ENCODE measurements at regions not wholly inside any gene's neighbourhood (a gene's known extent, or its start where the extent isn't known, plus 50 kb on each side); places are given as distances from the start of the nearest gene placed in this dataset.

GRCh38 chr3:39721076-39721475 is 88.3 kb upstream of the MYRIP start:
- Histone ChIP-seq H3K4me1 (ENCODE audit: control insufficient read depth, insufficient read depth, low read depth, low read length) (no peaks in the 10 kb centered on the region), H3K4me3 (ENCODE audit: insufficient read depth in 1 of 2, low read depth in 1 of 2, low read length in 2 of 2) (no peak overlapping the region), H2BK15ac (ENCODE audit: low read depth, poor library complexity, severe bottlenecking) (no peak overlapping the region), H2BK5ac (ENCODE audit: low read depth, low read length, poor library complexity, severe bottlenecking) (no peak overlapping the region), H3K23ac (ENCODE audit: low read length in 2 of 2) (no peak overlapping the region), H2BK12ac (ENCODE audit: low read length in 2 of 2) (no peak overlapping the region), H2BK120ac (ENCODE audit: low read depth, low read length) (no peak overlapping the region), H3K4me2 (ENCODE audit: low read length, poor library complexity, severe bottlenecking) (no peak overlapping the region), H3K79me1 (replicated peaks; ENCODE audit: low read length, poor library complexity, severe bottlenecking) (no peaks in the 10 kb centered on the region), H4K8ac (ENCODE audit: low read length) (no peak overlapping the region), H3K14ac (ENCODE audit: low read length in 2 of 2) (no peak overlapping the region), H2AFZ (ENCODE audit: low read depth, low read length) (no peak overlapping the region), H3K27ac (ENCODE audit: low read length, poor library complexity, severe bottlenecking) (no peak overlapping the region), H4K91ac (ENCODE audit: low read length) (no peak overlapping the region), H3K36me3 (ENCODE audit: control insufficient read depth in 1 of 2, insufficient read depth in 2 of 2, low read depth in 1 of 2, low read length in 2 of 2) (no peaks in the 10 kb centered on the region), H3K18ac (ENCODE audit: low read depth in 1 of 2, low read length in 2 of 2) (no peak overlapping the region), H3K27me3 (ENCODE audit: control insufficient read depth in 1 of 2, insufficient read depth in 1 of 2, low read length in 2 of 2) (peaks cover 11 to 14% of the 10 kb centered on the region in 2 experiments), H3K9ac (ENCODE audit: low read length) (no peak overlapping the region), H3K4ac (ENCODE audit: low read depth in 1 of 2, low read length in 2 of 2) (no peak overlapping the region), H2AK5ac (ENCODE audit: low read length, severe bottlenecking) (no peak overlapping the region), H3K9me3 (ENCODE audit: control insufficient read depth, low read length) (no peaks in the 10 kb centered on the region)
- 40% methylated on average over 1 of the region's 1 CpG for WGBS
- no peak for DNase-seq

- WGBS = 100% methylated on average over 1 of the region's 1 CpG
- Histone ChIP-seq H4K91ac (ENCODE audit: low read length) (no peak overlapping the region), H2BK12ac (ENCODE audit: low read length in 2 of 2) (no peak overlapping the region), H3K23ac (ENCODE audit: low read length in 2 of 2) (no peak overlapping the region), H3K79me1 (replicated peaks; ENCODE audit: low read length, poor library complexity, severe bottlenecking) (no peaks in the 10 kb centered on the region), H3K9me3 (ENCODE audit: control insufficient read depth, low read length) (no peaks in the 10 kb centered on the region), H3K4me3 (ENCODE audit: insufficient read depth in 1 of 2, low read depth in 1 of 2, low read length in 2 of 2) (no peak overlapping the region), H2BK15ac (ENCODE audit: low read depth, poor library complexity, severe bottlenecking) (no peak overlapping the region), H3K14ac (ENCODE audit: low read length in 2 of 2) (no peak overlapping the region), H2AK5ac (ENCODE audit: low read length, severe bottlenecking) (no peak overlapping the region), H3K27ac (ENCODE audit: low read length, poor library complexity, severe bottlenecking) (no peak overlapping the region), H3K4me1 (ENCODE audit: control insufficient read depth, insufficient read depth, low read depth, low read length) (no peaks in the 10 kb centered on the region), H2AFZ (ENCODE audit: low read depth, low read length) (no peak overlapping the region), H3K36me3 (ENCODE audit: control insufficient read depth in 1 of 2, insufficient read depth in 2 of 2, low read depth in 1 of 2, low read length in 2 of 2) (no peaks in the 10 kb centered on the region), H3K18ac (ENCODE audit: low read depth in 1 of 2, low read length in 2 of 2) (no peak overlapping the region), H3K4me2 (ENCODE audit: low read length, poor library complexity, severe bottlenecking) (no peak overlapping the region), H2BK5ac (ENCODE audit: low read depth, low read length, poor library complexity, severe bottlenecking) (no peak overlapping the region), H3K9ac (ENCODE audit: low read length) (no peak overlapping the region), H3K4ac (ENCODE audit: low read depth in 1 of 2, low read length in 2 of 2) (no peak overlapping the region), H3K27me3 (ENCODE audit: control insufficient read depth in 1 of 2, insufficient read depth in 1 of 2, low read length in 2 of 2) (peaks cover 14 to 23% of the 10 kb centered on the region in 2 experiments), H4K8ac (ENCODE audit: low read length) (no peak overlapping the region), H2BK120ac (ENCODE audit: low read depth, low read length) (no peak overlapping the region)
- no peak for DNase-seq
Observed at GRCh38 chr3:39724233-39724846, 85.1 kb upstream of the MYRIP start.

DNA sequence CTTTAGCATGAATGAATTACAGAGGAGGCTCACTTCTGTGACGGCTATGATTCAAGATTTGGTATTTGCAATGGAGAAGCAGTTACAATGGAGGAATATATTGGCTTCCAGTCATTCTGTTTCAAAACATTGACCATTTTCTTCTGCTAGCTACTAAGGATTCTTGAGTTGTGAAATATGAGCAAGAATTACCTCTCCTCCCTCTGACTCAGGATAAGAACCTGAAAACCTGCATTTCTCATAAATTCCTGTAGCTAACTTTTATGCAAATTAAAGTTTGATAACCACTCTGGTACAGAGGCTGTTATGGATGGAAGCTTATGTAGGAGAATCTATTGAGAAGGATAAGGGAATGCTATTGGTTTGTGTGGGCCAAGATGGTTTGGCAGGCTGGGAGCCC is 84.1 kb upstream of the MYRIP start:
- Histone ChIP-seq H4K8ac (ENCODE audit: low read length) (no peak overlapping the region), H3K4ac (ENCODE audit: low read depth in 1 of 2, low read length in 2 of 2) (no peak overlapping the region), H3K27ac (ENCODE audit: low read length, poor library complexity, severe bottlenecking) (no peak overlapping the region), H2AK5ac (ENCODE audit: low read length, severe bottlenecking) (no peak overlapping the region), H3K9ac (ENCODE audit: low read length) (no peak overlapping the region), H3K23ac (ENCODE audit: low read length in 2 of 2) (no peak overlapping the region), H2AFZ (ENCODE audit: low read depth, low read length) (no peak overlapping the region), H3K27me3 (ENCODE audit: control insufficient read depth in 1 of 2, insufficient read depth in 1 of 2, low read length in 2 of 2) (peaks cover 14 to 23% of the 10 kb centered on the region in 2 experiments), H3K14ac (ENCODE audit: low read length in 2 of 2) (no peak overlapping the region), H3K9me3 (ENCODE audit: control insufficient read depth, low read length) (no peaks in the 10 kb centered on the region), H2BK120ac (ENCODE audit: low read depth, low read length) (no peak overlapping the region), H3K18ac (ENCODE audit: low read depth in 1 of 2, low read length in 2 of 2) (no peak overlapping the region), H3K79me1 (replicated peaks; ENCODE audit: low read length, poor library complexity, severe bottlenecking) (no peaks in the 10 kb centered on the region), H3K36me3 (ENCODE audit: control insufficient read depth in 1 of 2, insufficient read depth in 2 of 2, low read depth in 1 of 2, low read length in 2 of 2) (no peaks in the 10 kb centered on the region), H3K4me1 (ENCODE audit: control insufficient read depth, insufficient read depth, low read depth, low read length) (no peaks in the 10 kb centered on the region), H3K4me2 (ENCODE audit: low read length, poor library complexity, severe bottlenecking) (no peak overlapping the region), H3K4me3 (ENCODE audit: insufficient read depth in 1 of 2, low read depth in 1 of 2, low read length in 2 of 2) (no peak overlapping the region), H2BK12ac (ENCODE audit: low read length in 2 of 2) (no peak overlapping the region), H2BK5ac (ENCODE audit: low read depth, low read length, poor library complexity, severe bottlenecking) (no peak overlapping the region), H4K91ac (ENCODE audit: low read length) (no peak overlapping the region), H2BK15ac (ENCODE audit: low read depth, poor library complexity, severe bottlenecking) (no peak overlapping the region)
- no CpG with 5 or more reads among the region's 1 CpG for WGBS
- no peak for DNase-seq

DNA sequence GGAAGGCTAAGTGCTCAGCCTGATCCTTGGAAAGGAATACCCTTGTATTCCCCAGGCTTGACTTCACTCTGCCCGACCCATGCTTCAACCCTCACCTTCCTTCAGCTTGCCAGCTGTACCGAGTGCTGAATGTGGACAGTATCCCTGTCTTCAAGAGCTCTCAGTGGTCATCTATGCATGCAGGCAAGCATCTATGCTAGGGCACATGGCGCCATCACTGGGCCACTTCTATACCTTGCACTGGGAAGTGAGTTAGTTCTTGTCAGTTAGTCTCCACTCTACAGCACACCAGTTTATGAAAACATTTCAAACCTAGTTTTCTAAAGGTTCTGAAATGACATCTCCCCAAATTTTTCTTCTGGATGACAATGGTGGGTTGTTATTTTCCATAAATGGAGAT is 82.0 kb upstream of the MYRIP start:
- Histone ChIP-seq H3K27ac (ENCODE audit: low read length, poor library complexity, severe bottlenecking) (no peak overlapping the region), H2AK5ac (ENCODE audit: low read length, severe bottlenecking) (no peak overlapping the region), H4K8ac (ENCODE audit: low read length) (no peak overlapping the region), H2BK15ac (ENCODE audit: low read depth, poor library complexity, severe bottlenecking) (no peak overlapping the region), H2AFZ (ENCODE audit: low read depth, low read length) (no peak overlapping the region), H2BK12ac (ENCODE audit: low read length in 2 of 2) (no peak overlapping the region), H3K14ac (ENCODE audit: low read length in 2 of 2) (no peak overlapping the region), H3K18ac (ENCODE audit: low read depth in 1 of 2, low read length in 2 of 2) (no peak overlapping the region), H3K36me3 (ENCODE audit: control insufficient read depth in 1 of 2, insufficient read depth in 2 of 2, low read depth in 1 of 2, low read length in 2 of 2) (no peaks in the 10 kb centered on the region), H3K4me1 (ENCODE audit: control insufficient read depth, insufficient read depth, low read depth, low read length) (no peaks in the 10 kb centered on the region), H3K9me3 (ENCODE audit: control insufficient read depth, low read length) (no peaks in the 10 kb centered on the region), H3K4me3 (ENCODE audit: insufficient read depth in 1 of 2, low read depth in 1 of 2, low read length in 2 of 2) (no peak overlapping the region), H3K4me2 (ENCODE audit: low read length, poor library complexity, severe bottlenecking) (no peak overlapping the region), H2BK5ac (ENCODE audit: low read depth, low read length, poor library complexity, severe bottlenecking) (no peak overlapping the region), H3K23ac (ENCODE audit: low read length in 2 of 2) (no peak overlapping the region), H3K27me3 (ENCODE audit: control insufficient read depth in 1 of 2, insufficient read depth in 1 of 2, low read length in 2 of 2) (peaks cover 14 to 23% of the 10 kb centered on the region in 2 experiments), H3K4ac (ENCODE audit: low read depth in 1 of 2, low read length in 2 of 2) (no peak overlapping the region), H2BK120ac (ENCODE audit: low read depth, low read length) (no peak overlapping the region), H4K91ac (ENCODE audit: low read length) (no peak overlapping the region), H3K9ac (ENCODE audit: low read length) (no peak overlapping the region), H3K79me1 (replicated peaks; ENCODE audit: low read length, poor library complexity, severe bottlenecking) (no peaks in the 10 kb centered on the region)
- no peak for DNase-seq
- WGBS = 80% methylated on average over 3 of the region's 3 CpGs
